Omental fat pad (tissue), 3 donors: ENCODE measurements at regions not wholly inside any gene's neighbourhood (a gene's known extent, or its start where the extent isn't known, plus 50 kb on each side); places are given as distances from the start of the nearest gene placed in this dataset.

Experiments
- ATAC-seq: fragments of 150-250 bp; one replicate; pipeline ENCODE4 v1.9.1; 2016; ENCODE audit warnings: mild to moderate bottlenecking, moderate library complexity; ENCODE audit not compliant: low FRiP score
- DNase-seq: peaks from one replicate; pipeline ENCODE4 v3.0.0-alpha.2; 2019; ENCODE audit warnings: low spot score
- CTCF ChIP-seq, 3 donors: fragments of 450-650 bp; IDR thresholded peaks; one replicate each; pipeline ENCODE4 v1.5.1; 2016 to 2017; ENCODE audit warnings: antibody characterized with exemption in 3 of 3, mild to moderate bottlenecking in 3 of 3, moderate library complexity in 2 of 3

GRCh38 chr9:75780185-75780584 lies 110.3 kb upstream of the PCSK5 start:
- ATAC-seq = no peak
- TF ChIP-seq CTCF (IDR thresholded peaks at IDR 0.05) = no peak
- DNase-seq = no peak

- TF ChIP-seq CTCF (IDR thresholded peaks at IDR 0.05) = no peak
- no peak for ATAC-seq
- DNase-seq = no peak
Observed at GRCh38 chr9:75788006-75788634, 102.4 kb upstream of the PCSK5 start.

- TF ChIP-seq CTCF (IDR thresholded peaks at IDR 0.05) = no peak
- ATAC-seq (no peak), DNase-seq (no peak)
Observed at GRCh38 chr9:75797085-75797580, 93.3 kb upstream of the PCSK5 start.

GRCh38 chr9:75798505-75798904 lies 92.0 kb upstream of the PCSK5 start:
- no peak for TF ChIP-seq CTCF (IDR thresholded peaks at IDR 0.05)

GRCh38 chr9:75803130-75803529 lies 87.3 kb upstream of the PCSK5 start:
- no peak for TF ChIP-seq CTCF (IDR thresholded peaks at IDR 0.05)
- no peak for DNase-seq
- no peak for ATAC-seq

More at GRCh38 chr9:75798505-75798904, 92.0 kb upstream of the PCSK5 start:
- DNase-seq = no peak
- no peak for ATAC-seq

- ATAC-seq (no peak), DNase-seq (no peak)
- no peak for TF ChIP-seq CTCF (IDR thresholded peaks at IDR 0.05)
Observed at GRCh38 chr9:75810063-75810462, 80.4 kb upstream of the PCSK5 start.

- DNase-seq = no peak
- no peak for ATAC-seq
- no peak for TF ChIP-seq CTCF (IDR thresholded peaks at IDR 0.05)
Observed at GRCh38 chr9:75811692-75812091, 78.8 kb upstream of the PCSK5 start.
